ENCODE measurements at regions not wholly inside any gene's neighbourhood (a gene's known extent, or its start where the extent isn't known, plus 50 kb on each side); places are given as distances from the start of the nearest gene placed in this dataset.

GRCh38 chr4:187432310-187432709 is 563.3 kb upstream of the ZFP42 start:
- H3K4me3 Mint-ChIP-seq: no peak overlapping the region
- H3K27me3 Mint-ChIP-seq: no peaks in the 10 kb centered on the region
- no peak for DNase-seq
- no peaks in the 10 kb centered on the region for H3K4me1 Mint-ChIP-seq
- H3K36me3 Mint-ChIP-seq: no peaks in the 10 kb centered on the region
- peaks cover 8% of the 10 kb centered on the region for H3K9me3 Mint-ChIP-seq
- no peak overlapping the region for H3K27ac Mint-ChIP-seq

GRCh38 chr4:187433141-187433540 is 562.4 kb upstream of the ZFP42 start:
- H3K4me1 Mint-ChIP-seq: no peaks in the 10 kb centered on the region
- no peak overlapping the region for H3K27ac Mint-ChIP-seq
- DNase-seq: no peak
- H3K4me3 Mint-ChIP-seq: no peak overlapping the region
- H3K27me3 Mint-ChIP-seq: no peaks in the 10 kb centered on the region
- H3K9me3 Mint-ChIP-seq: peaks cover 8% of the 10 kb centered on the region
- no peaks in the 10 kb centered on the region for H3K36me3 Mint-ChIP-seq

DNA sequence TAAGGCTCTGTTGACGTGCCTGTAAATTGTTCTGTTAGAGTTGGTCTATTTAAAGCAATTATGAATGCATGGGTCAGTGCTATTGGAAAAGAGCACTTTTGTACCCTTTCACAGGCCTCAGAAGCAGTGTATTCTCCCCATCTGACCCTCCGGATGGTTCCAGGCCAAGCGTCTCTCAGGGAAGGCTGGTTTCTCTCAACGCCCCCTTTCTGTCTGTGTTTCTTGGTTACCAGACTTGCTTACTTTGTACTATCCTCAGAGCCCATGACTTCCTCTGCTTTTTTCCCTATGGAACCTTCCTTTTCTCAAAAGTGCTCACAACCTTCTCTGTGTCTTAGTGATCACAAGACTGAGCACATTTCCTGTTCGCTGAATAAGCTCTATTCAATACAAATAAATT is 559.3 kb upstream of the ZFP42 start:
- peaks cover 6% of the 10 kb centered on the region for H3K9me3 Mint-ChIP-seq
- no peak overlapping the region for H3K27ac Mint-ChIP-seq
- H3K4me3 Mint-ChIP-seq: no peak overlapping the region
- no peak for DNase-seq
- H3K36me3 Mint-ChIP-seq: no peaks in the 10 kb centered on the region
- no peaks in the 10 kb centered on the region for H3K4me1 Mint-ChIP-seq
- no peaks in the 10 kb centered on the region for H3K27me3 Mint-ChIP-seq

GRCh38 chr4:187444061-187444460 is 551.5 kb upstream of the ZFP42 start:
- no peaks in the 10 kb centered on the region for H3K4me1 Mint-ChIP-seq
- no peak overlapping the region for H3K4me3 Mint-ChIP-seq
- H3K36me3 Mint-ChIP-seq: no peaks in the 10 kb centered on the region
- H3K27ac Mint-ChIP-seq: no peak overlapping the region
- H3K9me3 Mint-ChIP-seq: no peaks in the 10 kb centered on the region
- H3K27me3 Mint-ChIP-seq: no peaks in the 10 kb centered on the region
- no peak for DNase-seq

DNA sequence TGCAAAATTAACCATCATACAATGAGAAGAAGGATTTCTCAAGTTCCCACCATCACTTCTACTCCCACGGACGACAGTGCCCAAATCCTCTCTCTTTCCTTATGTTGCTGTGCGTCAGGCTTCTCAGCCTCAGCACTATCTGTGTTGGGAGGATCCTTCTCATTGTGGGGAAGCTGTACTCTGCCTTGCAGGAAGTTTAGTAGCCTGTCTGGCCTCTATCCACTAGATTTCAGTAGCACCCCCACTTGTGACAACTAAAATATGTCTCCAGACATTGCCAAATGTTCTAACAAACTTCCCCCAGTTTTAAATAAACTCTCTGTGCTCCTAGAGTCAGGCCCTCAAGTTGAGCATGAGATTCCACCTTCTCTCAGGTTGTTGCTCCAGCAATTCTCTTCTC is 545.9 kb upstream of the ZFP42 start:
- H3K36me3 Mint-ChIP-seq: no peaks in the 10 kb centered on the region

GRCh38 chr4:187451776-187452175 is 543.8 kb upstream of the ZFP42 start:
- Mint-ChIP-seq H3K27me3 (no peaks in the 10 kb centered on the region), H3K4me1 (no peaks in the 10 kb centered on the region), H3K9me3 (no peaks in the 10 kb centered on the region), H3K27ac (no peak overlapping the region), H3K4me3 (no peak overlapping the region), H3K36me3 (no peaks in the 10 kb centered on the region)
- no peak for DNase-seq

More for the DNA sequence above, 545.9 kb upstream of the ZFP42 start:
- H3K4me3 Mint-ChIP-seq: no peak overlapping the region
- no peak overlapping the region for H3K27ac Mint-ChIP-seq
- no peaks in the 10 kb centered on the region for H3K27me3 Mint-ChIP-seq
- H3K4me1 Mint-ChIP-seq: no peaks in the 10 kb centered on the region
- H3K9me3 Mint-ChIP-seq: no peaks in the 10 kb centered on the region
- DNase-seq: no peak

DNA sequence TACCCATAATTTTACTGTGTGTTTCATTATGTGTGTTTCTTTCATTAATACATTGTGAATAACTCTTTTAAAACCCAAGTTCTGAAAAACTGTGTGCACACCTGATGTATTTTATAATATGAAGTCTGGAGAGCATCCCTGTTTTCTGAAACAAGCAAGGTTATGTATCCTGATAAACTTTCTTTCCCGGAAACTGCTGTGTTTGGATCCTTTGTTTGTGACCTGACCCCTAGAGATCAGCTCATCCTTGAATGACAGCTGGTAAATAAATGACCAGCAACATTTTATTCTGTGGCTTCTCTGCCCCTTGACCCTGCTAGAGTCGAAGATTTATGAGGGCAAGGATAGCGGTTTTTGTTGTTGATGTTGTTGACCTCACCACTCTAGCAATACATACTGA is 535.6 kb upstream of the ZFP42 start:
- Mint-ChIP-seq H3K36me3 (no peaks in the 10 kb centered on the region), H3K9me3 (no peaks in the 10 kb centered on the region), H3K4me3 (no peak overlapping the region), H3K27ac (no peak overlapping the region), H3K27me3 (no peaks in the 10 kb centered on the region), H3K4me1 (no peaks in the 10 kb centered on the region)
- no peak for DNase-seq

DNA sequence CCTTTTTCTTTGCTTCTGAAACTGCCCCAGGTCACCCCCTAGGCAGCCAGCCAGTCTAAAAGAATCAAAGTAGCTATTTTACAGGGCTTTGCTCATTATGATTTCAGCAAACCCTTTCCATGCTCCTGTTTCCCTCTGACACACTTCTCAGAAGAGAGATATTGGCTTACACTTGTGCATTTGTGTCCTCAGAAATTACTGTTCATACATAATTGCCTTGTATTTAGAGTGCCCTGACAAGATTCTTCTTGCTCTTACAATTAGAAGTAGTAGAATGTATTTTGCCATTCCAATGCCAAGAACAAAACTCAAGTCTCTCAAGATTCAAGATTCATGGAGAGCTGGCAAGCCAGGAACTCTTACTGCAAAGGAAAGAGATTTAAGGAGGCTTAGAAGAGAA is 531.0 kb upstream of the ZFP42 start:
- no peaks in the 10 kb centered on the region for H3K4me1 Mint-ChIP-seq

DNA sequence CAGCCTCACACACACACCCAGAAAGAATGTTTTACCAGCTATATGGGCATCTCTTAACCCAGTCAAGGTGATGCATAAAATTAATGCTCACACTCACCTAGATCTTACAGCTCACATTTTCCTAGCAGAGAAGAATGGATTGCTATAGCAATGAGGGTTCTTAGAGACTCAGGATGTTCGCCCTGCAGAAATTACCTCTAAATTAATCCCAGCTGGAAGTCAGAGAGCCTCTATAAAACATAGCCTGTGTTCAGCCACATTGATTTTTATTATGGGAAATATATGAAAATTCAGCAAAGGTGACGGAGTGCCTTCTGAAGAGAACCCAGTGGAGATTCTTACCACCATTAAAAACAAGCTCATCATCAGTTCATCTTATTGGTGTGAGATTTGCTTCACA is 528.3 kb upstream of the ZFP42 start:
- Mint-ChIP-seq H3K36me3 (no peaks in the 10 kb centered on the region), H3K27ac (no peak overlapping the region), H3K9me3 (peaks cover 3% of the 10 kb centered on the region), H3K4me3 (no peak overlapping the region), H3K27me3 (no peaks in the 10 kb centered on the region), H3K4me1 (no peaks in the 10 kb centered on the region)
- no peak for DNase-seq

More for the DNA sequence above, 531.0 kb upstream of the ZFP42 start:
- no peaks in the 10 kb centered on the region for H3K27me3 Mint-ChIP-seq
- no peak for DNase-seq
- no peaks in the 10 kb centered on the region for H3K36me3 Mint-ChIP-seq
- H3K27ac Mint-ChIP-seq: no peak overlapping the region
- peaks cover 3% of the 10 kb centered on the region for H3K9me3 Mint-ChIP-seq
- H3K4me3 Mint-ChIP-seq: no peak overlapping the region

GRCh38 chr4:187469627-187470026 is 525.9 kb upstream of the ZFP42 start:
- Mint-ChIP-seq H3K36me3 (no peaks in the 10 kb centered on the region), H3K4me1 (no peaks in the 10 kb centered on the region), H3K27ac (no peak overlapping the region), H3K27me3 (no peaks in the 10 kb centered on the region), H3K9me3 (peaks cover 3% of the 10 kb centered on the region), H3K4me3 (no peak overlapping the region)
- DNase-seq: no peak

DNA sequence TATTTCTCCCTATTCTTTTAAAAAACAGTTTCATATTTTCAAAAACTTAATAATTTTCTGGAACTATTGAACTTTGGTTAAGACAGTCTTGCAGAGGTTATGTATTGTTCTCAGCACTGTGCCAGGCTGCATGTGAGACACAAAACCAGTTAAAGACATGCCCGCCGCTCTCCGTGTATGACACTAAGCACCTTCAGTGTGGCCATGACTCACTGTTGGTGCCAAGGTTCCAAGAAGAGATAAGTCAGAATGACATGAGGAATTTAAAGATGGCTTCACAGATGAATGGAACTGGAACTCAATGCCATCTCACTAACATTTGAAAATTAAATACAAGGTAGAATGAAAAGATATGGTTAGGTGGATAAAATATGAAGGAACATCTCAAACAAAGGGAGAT is 525.5 kb upstream of the ZFP42 start:
- Mint-ChIP-seq H3K4me1 (no peaks in the 10 kb centered on the region), H3K27me3 (no peaks in the 10 kb centered on the region), H3K9me3 (peaks cover 3% of the 10 kb centered on the region), H3K27ac (no peak overlapping the region), H3K4me3 (no peak overlapping the region), H3K36me3 (no peaks in the 10 kb centered on the region)
- no peak for DNase-seq

DNA sequence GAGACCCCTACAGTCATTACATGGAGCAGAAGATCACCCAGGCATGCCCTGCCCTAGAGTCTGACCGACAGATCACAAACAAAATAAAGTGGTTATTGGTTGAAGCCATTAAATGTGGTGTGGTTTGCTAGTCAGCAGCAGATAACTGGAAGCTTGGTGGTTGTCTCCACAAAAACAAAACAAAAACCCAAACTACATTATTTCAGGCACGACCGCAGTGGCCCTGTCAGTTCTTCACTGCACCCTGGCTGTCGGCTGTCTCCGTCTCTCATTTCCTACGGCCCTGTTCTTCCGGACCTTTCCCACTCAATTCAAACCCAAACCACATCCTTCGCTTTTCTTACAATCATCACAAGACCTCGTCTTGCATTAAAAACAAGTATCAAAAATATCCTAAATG is 521.3 kb upstream of the ZFP42 start:
- H3K27ac Mint-ChIP-seq: no peak overlapping the region
- H3K9me3 Mint-ChIP-seq: no peaks in the 10 kb centered on the region
- H3K4me1 Mint-ChIP-seq: no peaks in the 10 kb centered on the region
- no peaks in the 10 kb centered on the region for H3K27me3 Mint-ChIP-seq
- DNase-seq: no peak
- no peaks in the 10 kb centered on the region for H3K36me3 Mint-ChIP-seq
- no peak overlapping the region for H3K4me3 Mint-ChIP-seq

DNA sequence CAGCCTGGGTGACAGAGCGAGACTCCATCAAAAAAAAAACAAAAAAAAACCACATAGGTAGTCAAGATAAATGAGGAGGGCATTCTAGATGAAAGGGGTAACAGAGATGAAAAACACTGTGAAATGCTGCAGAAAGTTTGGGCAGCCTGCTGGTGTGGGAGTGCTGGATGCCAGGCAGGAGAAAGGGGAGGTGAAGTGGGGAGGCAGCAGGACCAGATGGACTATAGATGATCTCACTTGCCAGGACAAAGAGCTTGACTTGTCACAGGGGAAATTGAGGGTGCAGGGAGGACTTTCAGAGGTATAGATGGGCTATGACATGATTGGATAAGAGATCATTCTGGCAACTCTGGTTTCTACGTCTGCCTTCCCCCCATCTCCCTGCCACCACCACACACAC is 519.7 kb upstream of the ZFP42 start:
- Mint-ChIP-seq H3K36me3 (no peaks in the 10 kb centered on the region), H3K4me3 (no peak overlapping the region), H3K27me3 (no peaks in the 10 kb centered on the region), H3K27ac (no peak overlapping the region), H3K9me3 (peaks cover 4% of the 10 kb centered on the region), H3K4me1 (no peaks in the 10 kb centered on the region)
- DNase-seq: no peak

- no peak for DNase-seq
- Mint-ChIP-seq H3K27ac (no peak overlapping the region), H3K9me3 (peaks cover 4% of the 10 kb centered on the region), H3K4me3 (no peak overlapping the region), H3K4me1 (no peaks in the 10 kb centered on the region), H3K27me3 (no peaks in the 10 kb centered on the region), H3K36me3 (no peaks in the 10 kb centered on the region)
These were observed 518.3 kb upstream of the ZFP42 start for GRCh38 chr4:187477224-187477623.

GRCh38 chr4:187478292-187479140 is 517.1 kb upstream of the ZFP42 start:
- H3K9me3 Mint-ChIP-seq: peaks cover 6% of the 10 kb centered on the region
- H3K27me3 Mint-ChIP-seq: no peaks in the 10 kb centered on the region
- no peaks in the 10 kb centered on the region for H3K36me3 Mint-ChIP-seq
- no peaks in the 10 kb centered on the region for H3K4me1 Mint-ChIP-seq
- H3K27ac Mint-ChIP-seq: no peak overlapping the region
- no peak overlapping the region for H3K4me3 Mint-ChIP-seq
- no peak for DNase-seq

DNA sequence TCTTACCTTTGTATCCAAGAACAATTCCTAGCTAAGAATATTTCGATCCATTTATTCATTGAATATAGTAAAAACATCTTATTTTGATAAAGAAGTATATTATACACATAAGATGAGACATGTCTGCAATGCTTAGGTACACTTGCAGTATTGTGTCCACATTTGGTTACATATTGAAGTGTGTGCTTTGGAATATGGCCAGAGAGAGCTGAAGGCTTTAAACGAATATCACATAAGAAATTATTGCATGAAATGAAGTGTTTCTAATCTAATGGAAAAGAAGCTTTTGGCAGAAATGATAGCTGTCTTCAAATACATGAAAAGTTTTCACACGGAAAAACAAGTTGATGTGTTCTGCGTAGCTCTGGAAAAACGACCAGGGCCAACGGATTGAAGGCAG is 516.1 kb upstream of the ZFP42 start:
- Mint-ChIP-seq H3K4me3 (no peak overlapping the region), H3K36me3 (no peaks in the 10 kb centered on the region), H3K9me3 (peaks cover 6% of the 10 kb centered on the region), H3K4me1 (no peaks in the 10 kb centered on the region), H3K27ac (no peak overlapping the region), H3K27me3 (no peaks in the 10 kb centered on the region)
- DNase-seq: no peak
